ENCODE measurements at regions not wholly inside any gene's neighbourhood (a gene's known extent, or its start where the extent isn't known, plus 50 kb on each side); places are given as distances from the start of the nearest gene placed in this dataset.
"Not testable (repeated sequence)": the region's sequence is repeated elsewhere in the genome, so short reads cannot be mapped to it uniquely, and the experiment has no call there.

DNA sequence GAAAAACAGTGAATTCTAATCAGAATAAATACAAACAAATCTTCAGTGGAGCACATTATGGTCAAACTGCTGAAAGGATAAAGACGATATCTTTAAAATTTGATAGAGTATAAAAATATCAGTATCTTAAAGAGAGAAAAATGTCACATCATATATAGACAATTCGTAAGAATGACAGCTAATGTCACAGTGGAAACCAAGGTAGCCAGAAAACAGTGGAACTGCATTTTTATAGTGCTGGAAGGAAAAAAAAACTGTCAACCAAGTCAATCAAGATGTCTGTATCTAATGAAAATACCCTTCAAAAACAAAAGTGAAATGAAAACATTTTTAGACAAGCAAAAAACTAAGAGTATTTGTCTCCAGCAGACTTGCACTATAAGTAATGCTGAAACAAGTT lies 73.4 kb upstream of the HMGXB4 start:
- Histone ChIP-seq H3K36me3 (ENCODE audit: insufficient read depth, low read length) (no peaks in the 10 kb centered on the region), H3K9me3 (ENCODE audit: control insufficient read depth in 1 of 2, low read length in 2 of 2) (no peaks in the 10 kb centered on the region), H3K4me3 (ENCODE audit: low read length in 2 of 2) (no peak overlapping the region), H3K27me3 (ENCODE audit: insufficient read depth, low read length) (no peaks in the 10 kb centered on the region), H3K4me1 (ENCODE audit: insufficient read depth, low read length) (no peaks in the 10 kb centered on the region), H3K27ac (ENCODE audit: low read depth, low read length) (no peak overlapping the region)
- Mint-ChIP-seq H3K36me3 (peaks cover 0 to 1% of the 10 kb centered on the region in 2 donors), H3K4me3 (no peak overlapping the region), H3K27ac (no peak overlapping the region), H3K27me3 (peaks cover 5 to 9% of the 10 kb centered on the region in 2 donors), H3K9me3 (peaks cover 0 to 24% (median 8%) of the 10 kb centered on the region in 8 donors), H3K4me1 (no peaks in the 10 kb centered on the region)
- CTCF ChIA-PET (ENCODE audit: partially characterized antibody), result no interaction called here
- intact Hi-C loops (cut with micrococcal nuclease), result no loop called here
- no peak for DNase-seq
- POLR2A ChIA-PET (ENCODE audit: partially characterized antibody), result no interaction called here

DNA sequence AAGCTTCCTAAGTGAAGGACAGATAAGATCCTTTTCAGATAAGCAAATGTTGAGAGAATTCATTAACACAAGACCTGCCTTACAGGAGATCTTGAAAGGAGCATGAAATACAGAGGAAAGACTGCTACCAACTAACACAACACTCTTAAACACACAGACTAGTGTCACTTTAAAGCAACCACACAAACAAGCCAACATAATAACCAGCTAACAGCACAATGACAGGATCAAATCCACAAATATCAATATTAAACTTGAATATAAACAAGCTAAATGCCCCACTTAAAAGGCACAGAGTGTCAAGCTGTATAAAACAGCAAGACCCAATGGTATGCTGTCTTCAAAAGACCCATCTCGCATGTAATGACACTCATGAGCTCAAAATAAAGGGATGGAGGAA lies 70.8 kb upstream of the HMGXB4 start:
- Mint-ChIP-seq H3K27me3 (peaks cover 3 to 7% of the 10 kb centered on the region in 2 donors), H3K4me1 (no peaks in the 10 kb centered on the region), H3K27ac (no peak overlapping the region), H3K9me3 (peaks cover 0 to 41% (median 24%) of the 10 kb centered on the region in 8 donors), H3K36me3 (peaks cover 0 to 1% of the 10 kb centered on the region in 2 donors), H3K4me3 (no peak overlapping the region)
- Histone ChIP-seq H3K4me3 (ENCODE audit: low read length in 2 of 2) (no peak overlapping the region), H3K36me3 (ENCODE audit: insufficient read depth, low read length) (no peaks in the 10 kb centered on the region), H3K27ac (ENCODE audit: low read depth, low read length) (no peak overlapping the region), H3K4me1 (ENCODE audit: insufficient read depth, low read length) (no peaks in the 10 kb centered on the region), H3K27me3 (ENCODE audit: insufficient read depth, low read length) (no peaks in the 10 kb centered on the region), H3K9me3 (ENCODE audit: control insufficient read depth in 1 of 2, low read length in 2 of 2) (no peaks in the 10 kb centered on the region)
- intact Hi-C loops (cut with micrococcal nuclease), result no loop called here
- POLR2A ChIA-PET (ENCODE audit: partially characterized antibody), result no interaction called here
- CTCF ChIA-PET (ENCODE audit: partially characterized antibody), result interaction anchor here (0.6 kb wide), 1 partner anchor 576 kb away, joined by 3 read pairs; no protein-coding TSS in a partner anchor
- no peak for DNase-seq

DNA sequence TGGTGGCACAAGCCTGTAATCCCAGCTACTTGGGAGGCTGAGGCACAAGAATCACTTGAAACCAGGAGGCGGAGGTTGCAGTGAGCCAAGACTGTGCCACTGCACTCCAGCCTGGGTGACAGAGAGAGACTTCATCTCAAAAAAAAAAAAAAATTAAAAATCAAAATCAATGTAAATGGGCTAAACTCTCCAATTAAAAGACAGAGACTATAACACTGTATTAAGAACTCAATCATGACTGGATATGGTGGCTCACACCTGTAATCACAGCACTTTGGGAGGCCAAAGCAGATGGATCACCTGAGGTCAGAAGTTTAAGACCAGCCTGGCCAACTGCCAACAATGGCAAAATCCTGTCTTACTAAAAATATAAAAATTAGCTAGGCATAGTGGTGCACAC lies 68.4 kb upstream of the HMGXB4 start:
- POLR2A ChIA-PET (ENCODE audit: partially characterized antibody); H3K27me3 ChIP-seq (ENCODE audit: insufficient read depth, low read length); H3K4me1 Mint-ChIP-seq; CTCF ChIA-PET (ENCODE audit: partially characterized antibody); H3K9me3 ChIP-seq (ENCODE audit: control insufficient read depth in 1 of 2, low read length in 2 of 2); H3K36me3 Mint-ChIP-seq; H3K27ac ChIP-seq (ENCODE audit: low read depth, low read length); H3K4me3 ChIP-seq (ENCODE audit: low read length in 2 of 2); H3K27ac Mint-ChIP-seq; intact Hi-C loops (cut with micrococcal nuclease); H3K4me3 Mint-ChIP-seq; H3K27me3 Mint-ChIP-seq; DNase-seq; H3K36me3 ChIP-seq (ENCODE audit: insufficient read depth, low read length); H3K4me1 ChIP-seq (ENCODE audit: insufficient read depth, low read length): not testable (repeated sequence)
- peaks cover 0 to 34% (median 24%) of the 10 kb centered on the region in 8 donors for H3K9me3 Mint-ChIP-seq

DNA sequence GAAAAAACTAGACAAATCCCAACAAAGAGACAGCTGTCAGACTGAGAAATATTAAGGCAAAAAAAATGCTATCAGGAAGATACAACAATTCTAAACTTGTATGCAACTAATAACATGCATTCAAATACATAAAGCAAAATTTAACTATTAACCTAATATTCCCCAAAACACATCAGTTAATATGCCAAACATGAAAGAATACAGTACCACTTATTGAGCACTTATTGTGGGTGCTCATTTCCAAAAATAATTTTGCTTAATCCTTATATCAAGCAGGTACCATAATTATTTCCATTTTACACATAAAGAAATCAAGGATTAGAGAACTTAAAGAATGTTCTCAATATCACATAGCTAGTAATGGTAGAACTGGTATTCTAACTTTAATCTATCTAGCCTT lies 67.7 kb upstream of the HMGXB4 start:
- Histone ChIP-seq H3K36me3 (ENCODE audit: insufficient read depth, low read length) (no peaks in the 10 kb centered on the region), H3K4me3 (ENCODE audit: low read length in 2 of 2) (no peak overlapping the region), H3K27ac (ENCODE audit: low read depth, low read length) (no peak overlapping the region), H3K9me3 (ENCODE audit: control insufficient read depth in 1 of 2, low read length in 2 of 2) (no peaks in the 10 kb centered on the region), H3K4me1 (ENCODE audit: insufficient read depth, low read length) (no peaks in the 10 kb centered on the region), H3K27me3 (ENCODE audit: insufficient read depth, low read length) (no peaks in the 10 kb centered on the region)
- Mint-ChIP-seq H3K4me1 (no peaks in the 10 kb centered on the region), H3K27ac (no peak overlapping the region), H3K36me3 (peaks cover 0 to 1% of the 10 kb centered on the region in 2 donors), H3K4me3 (no peak overlapping the region), H3K27me3 (peaks cover 0 to 10% of the 10 kb centered on the region in 2 donors), H3K9me3 (peaks cover 0 to 34% (median 24%) of the 10 kb centered on the region in 8 donors)
- no peak for DNase-seq
- intact Hi-C loops (cut with micrococcal nuclease), result no loop called here
- POLR2A ChIA-PET (ENCODE audit: partially characterized antibody), result no interaction called here
- CTCF ChIA-PET (ENCODE audit: partially characterized antibody), result interaction anchor here (0.7 kb wide), 1 partner anchor 12 kb away, joined by 3 read pairs; no protein-coding TSS in a partner anchor

DNA sequence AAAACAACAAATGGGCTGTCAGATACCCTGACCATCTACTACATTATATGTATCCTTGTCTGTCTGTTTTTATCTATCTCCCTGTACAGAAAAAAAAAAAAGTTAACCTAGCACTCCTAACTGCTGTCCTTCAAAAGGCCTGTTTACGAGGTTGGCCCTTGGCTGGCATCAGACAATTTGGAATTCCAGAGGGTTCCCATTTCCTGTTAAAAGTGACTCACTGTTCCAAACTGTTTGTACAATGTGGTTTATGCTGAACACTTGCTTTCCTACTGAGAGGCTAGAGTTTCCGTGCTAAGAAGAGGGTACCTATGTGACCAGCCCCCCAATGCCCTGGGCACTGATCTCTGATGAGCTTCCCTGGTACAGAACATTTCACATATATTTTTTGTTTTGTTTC lies 65.9 kb upstream of the HMGXB4 start:
- no peak for DNase-seq
- Histone ChIP-seq H3K4me3 (ENCODE audit: low read length in 2 of 2) (no peak overlapping the region), H3K27me3 (ENCODE audit: insufficient read depth, low read length) (no peaks in the 10 kb centered on the region), H3K27ac (ENCODE audit: low read depth, low read length) (no peak overlapping the region), H3K36me3 (ENCODE audit: insufficient read depth, low read length) (no peaks in the 10 kb centered on the region), H3K9me3 (ENCODE audit: control insufficient read depth in 1 of 2, low read length in 2 of 2) (no peaks in the 10 kb centered on the region), H3K4me1 (ENCODE audit: insufficient read depth, low read length) (no peaks in the 10 kb centered on the region)
- Mint-ChIP-seq H3K9me3 (peaks cover 0 to 34% (median 24%) of the 10 kb centered on the region in 8 donors), H3K36me3 (peaks cover 0 to 1% of the 10 kb centered on the region in 2 donors), H3K4me3 (no peak overlapping the region), H3K27ac (no peak overlapping the region), H3K27me3 (peaks cover 0 to 8% of the 10 kb centered on the region in 2 donors), H3K4me1 (no peaks in the 10 kb centered on the region)
- ChIA-PET POLR2A (ENCODE audit: partially characterized antibody) (no interaction called here), CTCF (ENCODE audit: partially characterized antibody) (no interaction called here)
- intact Hi-C loops (cut with micrococcal nuclease), result no loop called here

DNA sequence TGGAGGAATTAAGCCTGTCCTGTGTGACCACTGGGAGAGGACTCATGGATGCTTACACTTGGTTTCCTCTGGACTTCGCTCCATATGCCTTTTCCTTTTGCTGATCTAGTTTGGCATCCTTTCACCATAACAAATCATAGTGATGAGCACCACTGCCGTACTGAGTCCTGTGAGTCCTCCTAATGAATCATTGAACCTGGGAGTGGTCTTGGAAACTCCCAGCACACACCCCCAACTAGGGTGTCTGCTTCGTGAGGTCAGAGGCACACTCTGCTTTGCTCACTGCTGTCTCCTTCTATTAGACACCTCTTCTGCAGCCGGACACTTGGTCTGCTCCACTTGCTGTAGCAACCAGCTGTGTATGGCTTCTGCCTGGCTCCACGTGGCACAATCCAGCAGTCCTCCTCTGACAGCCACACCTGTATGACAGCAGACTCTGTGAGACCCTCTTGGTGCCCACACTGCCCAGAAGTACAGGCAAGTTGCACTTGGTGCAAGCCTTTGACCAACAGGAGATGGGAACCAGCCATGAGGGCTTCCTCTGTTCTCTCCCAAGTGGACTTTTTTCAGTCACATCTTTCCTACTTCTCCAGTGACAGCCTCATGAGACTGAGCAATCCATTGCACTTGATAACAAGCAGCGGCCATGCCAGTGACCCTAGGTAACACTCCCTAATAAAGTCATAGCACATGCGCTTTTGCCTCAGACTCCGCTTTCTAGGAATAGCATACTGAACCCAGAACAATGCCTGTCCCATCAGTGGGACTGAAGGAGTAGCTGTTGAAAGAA lies 65.0 kb upstream of the HMGXB4 start:
- no peaks in the 10 kb centered on the region for H3K27me3 ChIP-seq (ENCODE audit: insufficient read depth, low read length)
- H3K4me3 Mint-ChIP-seq, result no peak overlapping the region
- no peaks in the 10 kb centered on the region for H3K4me1 Mint-ChIP-seq
- H3K27ac Mint-ChIP-seq, result no peak overlapping the region
- no peaks in the 10 kb centered on the region for H3K9me3 ChIP-seq (ENCODE audit: control insufficient read depth in 1 of 2, low read length in 2 of 2)
- H3K27me3 Mint-ChIP-seq, result peaks cover 5 to 13% of the 10 kb centered on the region in 2 donors
- no peak overlapping the region for H3K4me3 ChIP-seq (ENCODE audit: low read length in 2 of 2)
- DNase-seq, result no peak
- intact Hi-C loops (cut with micrococcal nuclease), result no loop called here
- H3K9me3 Mint-ChIP-seq, result peaks cover 0 to 34% (median 24%) of the 10 kb centered on the region in 8 donors
- no peaks in the 10 kb centered on the region for H3K36me3 ChIP-seq (ENCODE audit: insufficient read depth, low read length)
- ChIA-PET CTCF (ENCODE audit: partially characterized antibody) (no interaction called here), POLR2A (ENCODE audit: partially characterized antibody) (no interaction called here)
- no peak overlapping the region for H3K27ac ChIP-seq (ENCODE audit: low read depth, low read length)
- H3K36me3 Mint-ChIP-seq, result peaks cover 0 to 1% of the 10 kb centered on the region in 2 donors
- no peaks in the 10 kb centered on the region for H3K4me1 ChIP-seq (ENCODE audit: insufficient read depth, low read length)

DNA sequence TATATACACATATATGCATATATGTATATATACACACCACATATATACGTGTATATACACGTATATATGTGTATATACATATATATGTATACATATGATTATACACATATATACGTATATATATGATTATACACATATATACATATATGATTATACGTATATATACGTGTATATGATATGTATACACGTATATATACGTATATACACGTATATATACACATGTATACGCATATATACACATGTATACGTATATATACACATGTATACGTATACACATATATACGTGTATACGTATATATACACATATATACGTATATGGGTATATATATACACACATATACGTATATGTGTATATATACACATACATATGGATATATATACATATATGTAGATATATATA lies 62.1 kb upstream of the HMGXB4 start:
- DNase-seq, result no peak
- no peaks in the 10 kb centered on the region for H3K36me3 Mint-ChIP-seq
- no peak overlapping the region for H3K4me3 ChIP-seq (ENCODE audit: low read length in 2 of 2)
- H3K4me1 Mint-ChIP-seq, result no peaks in the 10 kb centered on the region
- ChIA-PET POLR2A (ENCODE audit: partially characterized antibody) (no interaction called here), CTCF (ENCODE audit: partially characterized antibody) (no interaction called here)
- intact Hi-C loops (cut with micrococcal nuclease), result no loop called here
- peaks cover 14 to 32% of the 10 kb centered on the region in 2 donors for H3K27me3 Mint-ChIP-seq
- no peaks in the 10 kb centered on the region for H3K36me3 ChIP-seq (ENCODE audit: insufficient read depth, low read length)
- no peak overlapping the region for H3K27ac Mint-ChIP-seq
- no peaks in the 10 kb centered on the region for H3K27me3 ChIP-seq (ENCODE audit: insufficient read depth, low read length)
- no peaks in the 10 kb centered on the region for H3K9me3 ChIP-seq (ENCODE audit: control insufficient read depth in 1 of 2, low read length in 2 of 2)
- H3K4me3 Mint-ChIP-seq, result no peak overlapping the region
- no peak overlapping the region for H3K27ac ChIP-seq (ENCODE audit: low read depth, low read length)
- H3K9me3 Mint-ChIP-seq, result peaks cover 0 to 12% (median 8%) of the 10 kb centered on the region in 8 donors
- no peaks in the 10 kb centered on the region for H3K4me1 ChIP-seq (ENCODE audit: insufficient read depth, low read length)
